NCI-H146 (cell line): ENCODE measurements at regions not wholly inside any gene's neighbourhood (a gene's known extent, or its start where the extent isn't known, plus 50 kb on each side); places are given as distances from the start of the nearest gene placed in this dataset.

Experiments used
- DNase-seq: peaks from one replicate; lab custom pipeline; 2025; lab: John Stamatoyannopoulos, UW

GRCh38 chr4:31946456-31946855 lies 1226.3 kb downstream of the PCDH7 start:
- DNase-seq, result no peak

GRCh38 chr4:31947101-31947500 lies 1226.9 kb downstream of the PCDH7 start:
- DNase-seq, result no peak

GRCh38 chr4:31949045-31949444 lies 1228.9 kb downstream of the PCDH7 start:
- no peak for DNase-seq

DNA sequence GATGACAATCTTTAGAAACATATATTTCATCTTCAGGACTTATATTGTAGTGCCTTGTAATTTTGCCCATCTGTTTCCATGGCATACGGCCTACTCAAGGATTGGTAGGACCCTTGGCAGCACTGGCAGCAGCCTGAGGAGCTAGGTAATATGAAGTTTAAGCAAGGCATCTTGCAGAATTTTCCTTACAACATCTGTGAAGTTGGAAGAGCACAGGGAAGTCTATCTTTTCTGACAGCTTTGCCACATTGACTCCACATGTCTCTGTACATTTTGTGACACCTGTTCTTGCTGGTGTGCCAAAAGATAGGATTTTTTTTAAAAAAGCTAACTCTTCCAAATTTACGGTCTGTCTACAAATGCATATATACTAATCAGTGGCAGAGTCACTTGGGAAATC lies 1235.2 kb downstream of the PCDH7 start:
- no peak for DNase-seq

DNA sequence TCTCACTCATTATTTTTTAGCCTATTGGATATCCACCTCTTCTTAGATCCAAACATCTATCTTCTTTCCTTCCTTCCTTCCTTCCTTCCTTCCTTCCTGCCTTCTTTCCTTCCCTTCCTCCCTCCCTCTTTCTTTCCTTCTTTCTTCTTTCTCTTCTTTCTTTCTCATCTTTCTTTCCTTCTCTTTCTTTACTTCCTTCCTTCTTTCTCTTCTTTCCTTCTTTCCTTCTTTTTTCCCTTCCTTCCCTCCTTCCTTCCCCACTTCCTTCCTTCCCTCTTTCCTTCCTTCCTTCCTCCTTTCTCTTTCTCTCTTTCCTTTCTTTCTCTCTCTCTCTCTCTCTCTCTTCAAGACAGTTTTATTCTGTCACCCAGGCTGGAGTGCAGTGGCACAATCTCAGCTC lies 1239.8 kb downstream of the PCDH7 start:
- DNase-seq, result no peak

GRCh38 chr4:31964685-31965084 lies 1244.5 kb downstream of the PCDH7 start:
- DNase-seq, result no peak

DNA sequence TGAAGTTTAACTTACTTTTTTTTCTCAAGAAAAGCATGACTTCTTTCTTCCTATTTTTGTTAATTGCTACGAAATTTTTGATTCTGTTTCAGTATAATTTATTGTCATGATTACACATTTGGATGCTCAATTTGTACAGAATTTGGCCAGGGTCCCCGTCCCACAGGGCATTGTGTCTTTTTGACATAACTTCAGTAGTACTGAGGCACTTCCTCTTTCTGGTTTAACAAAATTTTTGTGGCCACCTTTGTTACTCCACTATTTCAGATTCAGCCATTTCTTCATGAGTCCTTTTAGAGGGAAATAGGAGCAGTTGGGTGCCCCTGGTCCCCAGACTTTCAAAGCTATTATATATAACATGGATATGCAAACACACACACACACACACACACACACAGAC lies 1248.7 kb downstream of the PCDH7 start:
- DNase-seq, result no peak

DNA sequence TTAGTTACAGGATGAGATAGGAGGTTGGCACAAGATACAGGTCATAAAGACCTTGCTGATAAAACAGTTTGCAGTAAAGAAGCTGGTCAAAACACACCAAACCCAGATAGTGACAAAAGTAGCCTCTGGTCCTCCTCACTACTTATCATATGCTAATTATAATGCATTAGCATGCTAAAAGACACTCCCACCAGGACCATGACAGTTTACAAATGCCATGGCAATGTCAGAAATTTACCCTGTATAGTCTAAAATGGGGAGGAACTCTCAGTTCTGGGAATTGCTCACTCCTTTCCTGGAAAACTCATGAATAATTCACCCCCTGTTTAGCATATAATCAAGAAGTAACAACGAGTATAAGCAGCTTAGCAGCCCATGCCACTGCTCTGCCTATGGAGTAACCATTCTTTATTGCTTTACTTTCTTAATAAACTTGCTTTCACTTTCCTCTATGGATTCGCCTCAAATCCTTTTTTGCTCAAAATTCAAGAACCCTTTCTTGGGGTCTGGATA lies 1254.4 kb downstream of the PCDH7 start:
- no peak for DNase-seq

- no peak for DNase-seq
These were observed 1259.8 kb downstream of the PCDH7 start for GRCh38 chr4:31979988-31980387.

DNA sequence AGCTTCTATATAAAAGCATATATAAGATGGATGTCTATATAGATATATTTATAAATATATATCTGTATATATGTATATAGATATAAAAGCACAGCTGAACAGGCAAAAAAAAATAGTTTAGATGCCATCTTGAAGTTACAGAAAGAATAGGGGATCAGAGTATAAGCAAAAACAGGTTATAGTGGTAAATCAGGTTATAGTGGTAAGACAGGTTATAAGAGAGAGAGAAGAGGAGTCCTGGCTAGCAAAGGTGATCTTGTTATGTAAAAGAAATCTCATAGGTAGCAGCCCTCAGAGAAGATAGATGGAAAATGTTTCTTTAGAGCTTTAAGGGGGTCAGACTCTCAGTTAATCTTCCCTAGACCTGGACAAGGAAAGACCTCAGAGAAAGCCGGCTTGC lies 1263.1 kb downstream of the PCDH7 start:
- no peak for DNase-seq

DNA sequence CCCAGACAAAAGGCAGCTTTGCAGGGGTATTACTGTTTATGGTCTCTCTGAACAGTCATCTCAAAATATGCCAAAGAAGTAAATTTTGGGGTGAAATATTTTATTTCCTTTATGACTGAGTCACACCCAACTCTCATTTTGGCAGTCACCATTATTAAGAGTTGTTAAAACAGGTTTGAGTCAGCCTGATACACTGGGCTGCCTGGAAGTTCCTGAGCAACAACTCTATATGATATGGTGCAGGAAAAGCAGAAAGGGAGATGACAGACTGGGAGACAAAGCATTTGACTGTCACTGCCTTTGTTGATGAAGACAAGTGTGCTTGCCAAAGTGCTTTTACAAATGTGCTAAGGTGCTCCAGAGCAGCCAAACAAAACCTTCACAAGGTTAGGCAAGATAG lies 1263.5 kb downstream of the PCDH7 start:
- no peak for DNase-seq

DNA sequence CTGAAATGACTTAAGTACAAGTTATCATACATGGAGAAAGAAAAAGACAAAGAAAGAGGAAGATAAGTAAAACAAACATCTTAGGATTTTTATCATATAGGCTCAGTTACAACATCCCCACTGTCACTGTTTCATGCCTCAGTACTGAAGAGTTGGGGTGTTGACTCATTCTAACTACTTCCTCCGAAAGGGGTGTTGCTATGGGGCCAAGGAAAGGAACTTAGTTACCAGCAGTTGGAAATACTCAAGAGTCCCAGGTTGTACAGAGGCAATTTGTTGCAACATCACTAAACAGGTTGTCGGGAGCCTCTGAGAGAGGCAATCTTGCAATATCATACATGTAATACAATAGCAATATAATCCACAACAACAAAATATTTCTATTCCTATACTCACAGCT lies 1264.7 kb downstream of the PCDH7 start:
- DNase-seq, result no peak

- peak; percentile 94 for DNase-seq
These were observed 1276.1 kb downstream of the PCDH7 start for GRCh38 chr4:31995943-31996901.

DNA sequence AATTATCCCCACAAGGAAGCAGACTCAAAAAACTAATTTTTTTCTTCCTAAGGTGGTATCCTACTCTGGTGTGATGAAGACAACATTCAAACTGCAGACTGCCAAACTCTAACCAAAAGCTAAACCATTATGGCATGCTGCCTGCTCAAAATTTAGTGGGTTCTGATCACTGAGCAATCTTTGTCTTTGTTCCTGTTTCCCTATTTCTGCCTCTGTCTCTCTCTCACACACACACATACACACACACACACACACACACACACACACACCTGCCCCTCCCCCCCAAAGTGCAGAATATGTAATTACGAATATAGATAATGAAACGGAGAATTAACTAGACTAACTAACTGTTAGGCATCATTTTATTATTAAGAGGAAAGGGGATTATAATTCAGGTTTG lies 1278.6 kb downstream of the PCDH7 start:
- DNase-seq, result peak; percentile 44

DNA sequence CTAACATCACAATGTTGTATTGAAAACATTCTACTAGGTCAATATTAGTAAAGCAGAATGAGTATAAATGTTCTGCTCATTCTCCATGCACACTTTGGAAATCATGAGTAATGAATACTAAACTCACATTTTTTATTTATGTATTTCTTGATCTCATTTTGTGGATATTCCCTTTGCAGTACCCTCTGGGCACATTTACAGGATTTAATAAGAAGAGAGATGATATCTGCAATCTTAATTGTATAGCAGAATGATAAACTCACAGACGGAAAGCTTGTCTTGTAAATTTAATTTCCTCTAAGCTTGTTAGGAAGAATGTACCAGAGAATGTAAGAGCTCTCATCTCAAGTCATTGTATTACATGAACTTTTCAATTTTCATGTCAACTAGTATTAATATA lies 1279.7 kb downstream of the PCDH7 start:
- no peak for DNase-seq

- no peak for DNase-seq
These were observed 1280.8 kb downstream of the PCDH7 start for GRCh38 chr4:32000846-32001488.

- no peak for DNase-seq
These were observed 1282.0 kb downstream of the PCDH7 start for GRCh38 chr4:32002037-32002747.

DNA sequence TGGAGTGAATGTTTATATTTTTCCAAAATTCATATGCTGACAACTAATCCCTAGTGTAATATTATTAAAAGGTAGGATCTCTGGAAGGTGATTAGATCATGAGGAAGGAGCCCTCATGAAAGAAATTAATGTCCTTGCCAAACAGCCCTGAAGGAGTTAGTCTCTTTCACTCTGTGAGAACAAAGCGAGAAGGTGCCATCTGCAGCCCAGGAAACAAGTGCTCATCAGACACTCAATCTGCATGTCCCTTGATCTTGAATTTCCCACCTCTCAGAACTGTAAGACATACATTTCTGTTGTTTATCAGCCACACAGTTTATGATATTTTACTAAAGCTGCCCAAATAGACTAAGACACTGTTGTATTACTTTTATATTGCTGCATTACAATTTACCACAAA lies 1283.4 kb downstream of the PCDH7 start:
- DNase-seq, result no peak

- no peak for DNase-seq
These were observed 1290.1 kb downstream of the PCDH7 start for GRCh38 chr4:32010221-32010620.

- DNase-seq, result no peak
These were observed 1301.9 kb downstream of the PCDH7 start for GRCh38 chr4:32022071-32022470.

- DNase-seq, result peak; percentile 38
These were observed 1305.8 kb downstream of the PCDH7 start for GRCh38 chr4:32025851-32026459.

GRCh38 chr4:32030406-32030805 lies 1310.2 kb downstream of the PCDH7 start:
- DNase-seq, result no peak
